Duodenal mucosa (tissue), 2 donors: ENCODE measurements at regions not wholly inside any gene's neighbourhood (a gene's known extent, or its start where the extent isn't known, plus 50 kb on each side); places are given as distances from the start of the nearest gene placed in this dataset.

Source experiments
- H3K27ac ChIP-seq: one replicate; pipeline ENCODE4 v1.7.0; 2013; ENCODE audit warnings: low read depth, low read length
- H3K27me3 ChIP-seq, 2 donors: one replicate each; pipeline ENCODE4 v1.7.0; 2013; ENCODE audit warnings: low read length in 2 of 2, control low read depth in 1 of 2; ENCODE audit not compliant: insufficient read depth in 2 of 2, control insufficient read depth in 1 of 2
- H3K36me3 ChIP-seq, 2 donors: one replicate each; pipeline ENCODE4 v1.7.0; 2013; ENCODE audit warnings: low read length in 2 of 2, control low read depth in 1 of 2; ENCODE audit not compliant: insufficient read depth in 2 of 2, control insufficient read depth in 1 of 2
- H3K4me1 ChIP-seq, 2 donors: one replicate each; pipeline ENCODE4 v1.7.0; 2013; ENCODE audit warnings: low read length in 2 of 2, control low read depth in 1 of 2; ENCODE audit not compliant: insufficient read depth in 2 of 2, control insufficient read depth in 1 of 2
- H3K4me3 ChIP-seq, 2 donors: one replicate each; pipeline ENCODE4 v1.7.0; 2013; ENCODE audit warnings: low read length in 2 of 2, low read depth in 1 of 2
- H3K9ac ChIP-seq, 2 donors: one replicate each; pipeline ENCODE4 v1.7.0; 2013; ENCODE audit warnings: low read length in 2 of 2, low read depth in 1 of 2
- H3K9me3 ChIP-seq, 2 donors: one replicate each; pipeline ENCODE4 v1.7.0; 2013; ENCODE audit warnings: low read length in 2 of 2, control low read depth in 1 of 2; ENCODE audit not compliant: control insufficient read depth in 1 of 2

DNA sequence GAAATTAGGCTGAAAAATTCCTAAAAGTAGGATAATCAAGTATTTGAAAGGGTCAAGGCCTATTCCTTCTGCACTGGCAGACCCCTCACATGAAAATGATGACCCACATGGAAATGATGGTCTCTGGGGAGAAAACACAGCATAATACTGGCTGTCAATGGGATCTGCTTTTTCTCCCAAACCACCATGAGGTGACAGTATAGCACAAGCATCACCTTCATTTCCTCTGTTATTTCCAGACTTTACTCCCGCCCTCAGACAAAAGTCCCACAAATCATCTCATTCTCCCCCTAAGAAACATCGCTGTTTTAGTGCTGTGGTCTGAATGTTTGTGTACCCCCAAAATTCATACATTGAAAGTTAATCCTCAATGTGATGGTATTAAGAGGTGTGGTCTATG is 161.0 kb downstream of the RSL24D1 start:
- Histone ChIP-seq H3K36me3 (no peaks in the 10 kb centered on the region), H3K4me1 (no peaks in the 10 kb centered on the region), H3K27me3 (no peaks in the 10 kb centered on the region), H3K4me3 (no peak overlapping the region), H3K9ac (no peak overlapping the region), H3K27ac (no peak overlapping the region), H3K9me3 (no peaks in the 10 kb centered on the region)

DNA sequence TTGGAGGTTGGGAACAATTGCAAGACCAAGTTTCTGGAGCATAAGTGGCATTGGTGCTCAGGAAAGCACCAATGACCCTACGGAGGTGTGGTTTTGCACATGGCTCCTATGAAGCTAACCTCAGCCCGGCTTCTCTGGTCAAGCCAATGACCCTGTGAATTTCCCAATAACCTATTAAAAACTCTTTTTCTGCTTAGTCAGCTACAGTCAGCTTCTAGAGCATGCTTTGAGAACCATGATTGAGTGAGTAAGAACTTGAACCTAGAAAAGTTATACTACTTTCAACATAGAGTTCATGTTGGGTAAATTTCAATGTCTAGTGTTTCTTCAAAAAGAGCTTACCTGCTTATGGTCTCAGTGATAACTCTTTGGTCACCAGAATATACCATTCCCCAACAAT is 163.2 kb downstream of the RSL24D1 start:
- Histone ChIP-seq H3K9me3 (no peaks in the 10 kb centered on the region), H3K27me3 (no peaks in the 10 kb centered on the region), H3K27ac (no peak overlapping the region), H3K4me3 (no peak overlapping the region), H3K4me1 (no peaks in the 10 kb centered on the region), H3K36me3 (no peaks in the 10 kb centered on the region), H3K9ac (no peak overlapping the region)

DNA sequence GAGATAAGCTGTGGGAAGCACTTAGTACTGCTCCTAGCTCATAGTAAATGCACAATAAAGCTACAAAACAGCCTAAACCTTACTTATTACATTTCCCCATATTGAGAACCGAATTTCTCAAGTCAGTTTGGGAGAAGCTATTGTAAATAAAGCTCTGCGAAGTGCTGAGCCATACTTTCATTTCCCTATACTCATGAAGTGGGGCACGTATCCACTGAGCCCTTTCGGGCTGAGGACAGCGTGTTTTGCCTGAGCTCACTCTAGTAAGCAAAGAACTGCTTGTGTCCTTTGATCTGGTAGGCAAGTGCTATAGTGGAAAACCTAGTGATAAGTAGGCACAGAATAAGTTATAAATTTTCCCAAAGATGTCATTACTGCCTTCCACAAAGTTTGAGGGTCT is 165.0 kb downstream of the RSL24D1 start:
- no peak overlapping the region for H3K4me3 ChIP-seq
- no peaks in the 10 kb centered on the region for H3K4me1 ChIP-seq
- no peaks in the 10 kb centered on the region for H3K27me3 ChIP-seq
- H3K9me3 ChIP-seq, result no peaks in the 10 kb centered on the region
- no peak overlapping the region for H3K9ac ChIP-seq
- H3K36me3 ChIP-seq, result no peaks in the 10 kb centered on the region
- H3K27ac ChIP-seq, result no peak overlapping the region

DNA sequence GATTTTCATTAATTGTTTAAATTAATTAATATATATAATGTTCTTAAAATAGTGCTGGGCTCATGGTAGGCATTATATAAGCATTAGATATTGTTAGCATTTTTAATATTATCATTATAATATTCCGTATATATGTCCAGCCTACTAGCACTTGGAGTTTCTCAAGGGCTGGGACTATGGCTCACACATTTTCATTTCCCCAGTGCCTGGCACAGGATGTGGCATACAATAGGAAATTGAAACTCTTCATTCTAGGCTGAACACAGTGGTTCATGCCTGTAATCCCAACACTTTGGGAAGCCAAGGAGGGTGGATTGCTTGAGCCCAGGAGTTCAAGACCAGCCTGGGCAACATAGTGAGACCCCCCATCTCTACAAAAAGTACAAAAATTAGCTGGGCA is 170.4 kb downstream of the RSL24D1 start:
- Histone ChIP-seq H3K9me3 (no peaks in the 10 kb centered on the region), H3K27ac (no peak overlapping the region), H3K36me3 (no peaks in the 10 kb centered on the region), H3K9ac (no peak overlapping the region), H3K4me3 (no peak overlapping the region), H3K4me1 (no peaks in the 10 kb centered on the region), H3K27me3 (no peaks in the 10 kb centered on the region)

DNA sequence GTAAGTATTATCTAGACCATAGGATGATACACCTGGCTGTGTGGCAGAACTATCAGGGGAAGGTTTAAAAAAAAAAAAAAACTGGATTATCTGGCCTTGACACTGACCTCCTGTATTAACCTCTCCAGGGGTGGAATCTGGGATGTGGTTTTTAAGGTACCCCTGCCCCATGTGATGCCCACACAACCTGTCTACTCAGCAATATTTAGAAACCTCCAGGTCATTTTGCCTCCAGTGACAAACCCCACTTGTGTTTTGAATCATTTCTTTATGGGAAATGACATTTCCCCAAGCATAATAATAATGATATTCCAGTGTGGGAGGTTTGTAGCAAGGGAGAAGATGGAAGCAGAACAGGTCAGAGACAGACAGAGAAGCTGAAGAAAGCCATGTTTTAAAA is 179.1 kb downstream of the RSL24D1 start:
- Histone ChIP-seq H3K27me3 (no peaks in the 10 kb centered on the region), H3K9ac (no peak overlapping the region), H3K4me1 (no peaks in the 10 kb centered on the region), H3K4me3 (no peak overlapping the region), H3K27ac (no peak overlapping the region), H3K36me3 (no peaks in the 10 kb centered on the region), H3K9me3 (peaks cover 0 to 3% of the 10 kb centered on the region in 2 donors)

DNA sequence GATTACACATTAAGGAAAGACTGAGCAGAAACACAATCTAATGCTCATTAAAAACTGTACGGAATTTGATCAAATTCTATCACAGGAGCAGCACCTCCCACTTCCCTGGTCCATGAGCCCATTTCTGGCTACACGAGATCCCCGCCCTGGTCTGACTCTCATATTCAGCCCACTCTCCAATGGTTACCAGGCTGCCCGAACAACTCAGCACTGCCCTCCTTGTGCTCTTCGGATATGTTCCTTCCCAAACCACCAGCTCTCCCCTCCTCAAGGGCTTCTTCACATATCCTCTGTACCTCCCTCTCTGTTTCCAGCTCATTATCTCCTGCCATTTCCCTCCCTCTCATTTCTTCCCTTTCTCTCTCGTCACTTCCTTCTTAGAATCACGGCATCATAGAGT is 180.5 kb downstream of the RSL24D1 start:
- no peaks in the 10 kb centered on the region for H3K27me3 ChIP-seq
- no peak overlapping the region for H3K4me3 ChIP-seq
- H3K27ac ChIP-seq, result no peak overlapping the region
- H3K9ac ChIP-seq, result no peak overlapping the region
- H3K36me3 ChIP-seq, result no peaks in the 10 kb centered on the region
- H3K4me1 ChIP-seq, result no peaks in the 10 kb centered on the region
- H3K9me3 ChIP-seq, result peaks cover 0 to 3% of the 10 kb centered on the region in 2 donors

DNA sequence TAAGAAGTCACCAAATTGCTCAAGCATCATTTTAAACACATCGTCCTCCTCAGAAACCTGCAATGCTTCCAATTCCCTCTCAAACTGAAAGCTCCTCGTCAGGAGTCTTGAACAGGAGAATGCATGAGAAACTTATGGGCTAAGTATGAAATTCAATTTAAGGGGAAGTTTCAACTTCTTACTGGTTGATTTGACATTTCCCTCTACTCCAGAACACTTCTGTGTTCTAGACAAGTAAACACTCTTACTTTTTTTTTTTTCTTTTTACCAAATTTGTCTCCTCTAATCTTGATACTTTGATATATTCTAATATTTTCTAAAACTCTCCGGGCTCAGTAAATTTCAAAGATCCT is 181.7 kb downstream of the RSL24D1 start:
- H3K27ac ChIP-seq, result no peak overlapping the region
- H3K9me3 ChIP-seq, result peaks cover 0 to 3% of the 10 kb centered on the region in 2 donors
- no peak overlapping the region for H3K4me3 ChIP-seq
- H3K4me1 ChIP-seq, result no peaks in the 10 kb centered on the region
- no peak overlapping the region for H3K9ac ChIP-seq
- H3K36me3 ChIP-seq, result no peaks in the 10 kb centered on the region
- no peaks in the 10 kb centered on the region for H3K27me3 ChIP-seq

DNA sequence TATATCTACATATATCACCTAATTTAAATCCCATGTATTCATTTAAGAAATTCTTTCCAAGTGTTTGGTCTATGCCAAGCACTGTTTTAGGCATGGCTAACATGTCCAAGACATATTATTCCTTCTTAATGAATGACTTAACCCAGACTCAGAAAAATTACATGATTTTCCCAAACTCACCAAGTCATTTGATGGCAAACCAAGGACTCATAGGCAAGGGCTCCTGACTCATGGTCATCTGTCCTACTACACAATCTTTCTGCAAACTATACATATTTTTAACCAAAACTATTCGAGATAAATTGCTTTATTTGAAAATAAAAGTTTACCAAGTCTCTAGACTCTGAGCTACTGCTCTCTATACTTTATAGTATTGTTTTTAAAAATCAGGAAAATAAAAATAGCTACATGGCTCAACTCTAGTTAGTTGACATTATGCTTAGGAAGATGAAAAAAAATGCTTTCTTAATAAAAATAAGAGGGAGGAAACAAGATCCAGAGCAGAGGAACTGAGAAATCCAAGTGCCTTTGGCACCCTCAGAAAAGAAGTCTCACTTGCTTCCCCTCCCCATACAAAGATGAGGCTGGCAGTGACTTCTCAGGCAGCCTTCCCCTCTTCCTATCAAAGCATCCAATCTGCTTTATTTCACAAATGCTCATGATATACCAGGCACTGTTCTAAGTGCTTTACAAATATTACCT is 182.2 kb downstream of the RSL24D1 start:
- Histone ChIP-seq H3K4me1 (no peaks in the 10 kb centered on the region), H3K4me3 (no peak overlapping the region), H3K27me3 (no peaks in the 10 kb centered on the region), H3K9ac (no peak overlapping the region), H3K9me3 (peaks cover 0 to 3% of the 10 kb centered on the region in 2 donors), H3K36me3 (no peaks in the 10 kb centered on the region), H3K27ac (no peak overlapping the region)

DNA sequence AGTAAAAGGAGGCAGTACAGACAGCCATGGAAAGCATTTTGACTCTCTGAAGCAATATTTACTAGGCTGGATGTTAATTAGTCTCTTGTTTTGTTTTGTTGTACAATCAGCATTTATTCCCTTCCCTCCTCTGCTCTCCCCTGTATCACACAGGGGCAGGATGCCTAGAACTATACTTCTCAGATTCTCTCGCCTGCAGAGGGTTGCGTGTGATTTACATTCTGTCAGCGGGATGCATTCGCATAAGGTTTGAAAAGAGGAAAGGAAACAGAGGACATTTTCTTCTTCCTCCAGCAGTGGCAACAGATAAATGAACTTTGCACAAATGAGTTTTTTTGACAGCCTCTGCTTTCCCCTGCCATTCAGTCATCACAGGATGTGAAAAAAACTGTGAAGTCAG is 188.3 kb downstream of the RSL24D1 start:
- Histone ChIP-seq H3K4me3 (no peak overlapping the region), H3K27ac (no peak overlapping the region), H3K9me3 (no peaks in the 10 kb centered on the region), H3K27me3 (no peaks in the 10 kb centered on the region), H3K4me1 (no peaks in the 10 kb centered on the region), H3K9ac (no peak overlapping the region), H3K36me3 (no peaks in the 10 kb centered on the region)

DNA sequence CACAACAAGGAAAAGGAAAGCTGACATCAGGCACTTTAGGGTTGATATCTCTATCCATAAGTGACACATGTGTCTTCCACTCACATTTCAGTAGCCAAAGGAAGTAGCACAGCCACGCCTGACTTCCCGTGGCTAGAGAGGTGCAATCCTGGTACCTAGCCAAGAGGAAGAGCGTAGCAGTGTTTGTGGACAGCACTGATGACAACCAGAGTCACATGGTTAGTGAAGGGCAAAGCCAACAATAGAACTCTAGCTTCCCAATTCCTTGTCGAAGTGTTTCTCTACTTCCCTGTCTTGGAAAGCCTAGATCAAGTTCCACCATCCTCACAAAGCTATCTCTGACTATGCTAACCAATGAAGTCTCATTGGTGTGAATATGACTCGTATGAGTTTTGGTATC is 189.2 kb downstream of the RSL24D1 start:
- H3K27ac ChIP-seq, result no peak overlapping the region
- no peaks in the 10 kb centered on the region for H3K36me3 ChIP-seq
- H3K9me3 ChIP-seq, result peaks cover 0 to 3% of the 10 kb centered on the region in 2 donors
- no peak overlapping the region for H3K9ac ChIP-seq
- H3K4me1 ChIP-seq, result no peaks in the 10 kb centered on the region
- H3K27me3 ChIP-seq, result no peaks in the 10 kb centered on the region
- no peak overlapping the region for H3K4me3 ChIP-seq

DNA sequence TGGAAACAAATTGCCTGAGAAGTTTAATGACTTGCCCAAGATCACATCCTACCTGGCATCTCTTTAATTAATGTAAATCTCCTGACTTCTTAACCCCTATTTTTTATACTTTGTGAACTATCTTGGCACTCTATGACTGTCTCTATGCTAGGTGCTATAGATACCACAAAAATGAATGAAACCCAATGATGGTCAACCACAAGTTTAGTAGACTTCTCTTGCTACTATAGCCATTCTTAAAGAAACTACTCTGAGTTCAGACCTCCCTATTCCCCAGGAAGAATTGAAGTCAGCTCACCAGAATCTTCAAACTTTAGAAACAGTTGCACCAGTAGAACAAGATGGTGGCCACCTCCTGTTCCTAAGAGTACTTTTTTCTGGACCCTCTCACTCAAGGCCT is 191.1 kb downstream of the RSL24D1 start:
- Histone ChIP-seq H3K4me1 (no peaks in the 10 kb centered on the region), H3K4me3 (no peak overlapping the region)

More for the DNA sequence above, 191.1 kb downstream of the RSL24D1 start:
- Histone ChIP-seq H3K36me3 (no peaks in the 10 kb centered on the region), H3K27me3 (no peaks in the 10 kb centered on the region), H3K9me3 (peaks cover 2 to 3% of the 10 kb centered on the region in 2 donors), H3K27ac (no peak overlapping the region), H3K9ac (no peak overlapping the region)
